ENCODE measurements at regions not wholly inside any gene's neighbourhood (a gene's known extent, or its start where the extent isn't known, plus 50 kb on each side); places are given as distances from the start of the nearest gene placed in this dataset.
"Not testable (repeated sequence)": the region's sequence is repeated elsewhere in the genome, so short reads cannot be mapped to it uniquely, and the experiment has no call there.

DNA sequence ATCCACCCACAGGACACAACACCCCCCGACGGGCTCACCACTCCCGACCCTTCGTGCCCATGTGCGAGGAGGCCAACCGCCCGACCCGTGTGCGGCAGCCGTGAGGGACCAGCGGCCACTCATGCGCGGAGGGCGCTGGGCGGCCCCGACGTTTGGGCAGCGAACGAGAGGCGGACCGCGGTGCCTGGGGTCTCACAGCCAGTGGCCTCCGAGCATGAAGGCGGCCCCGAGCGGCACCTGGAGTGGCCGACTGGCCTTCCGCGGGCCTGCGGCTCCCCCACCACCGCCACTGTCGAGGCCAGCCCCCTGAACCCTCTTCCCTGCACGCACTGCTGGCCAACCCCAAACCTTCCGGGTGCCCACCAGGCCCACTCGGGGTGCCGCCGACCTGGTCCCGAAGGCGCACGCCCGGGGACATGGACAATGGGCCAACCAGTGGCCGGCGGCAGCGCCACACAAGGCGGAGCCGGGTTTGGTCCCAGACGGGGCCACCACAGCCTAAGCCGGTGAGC is 4274.9 kb upstream of the OR11H1 start:
- Histone ChIP-seq H3K9me3 (ENCODE audit: low read length) (no peaks in the 10 kb centered on the region), H3K27me3 (ENCODE audit: control insufficient read depth in 1 of 2, insufficient read depth in 2 of 2, low read length in 2 of 2) (no peaks in the 10 kb centered on the region), H3K9ac (ENCODE audit: insufficient read depth, low read depth, low read length) (no peak overlapping the region), H3K27ac (ENCODE audit: extremely low read length, insufficient read depth, low read length) (no peak overlapping the region), H3K4me1 (ENCODE audit: insufficient read depth, low read length) (no peaks in the 10 kb centered on the region), H3K36me3 (replicated peaks in 1 of 2; ENCODE audit: control insufficient read depth in 1 of 2, insufficient read depth in 2 of 2, low read length in 2 of 2) (no peaks in the 10 kb centered on the region), H2AFZ (ENCODE audit: low read length) (no peak overlapping the region), H3K4me2 (ENCODE audit: low read depth, low read length) (no peak overlapping the region), H3K79me2 (ENCODE audit: insufficient read depth, low read length) (no peaks in the 10 kb centered on the region), H3K4me3 (replicated peaks in 1 of 3; ENCODE audit: insufficient read depth in 1 of 3, low read depth in 2 of 3, low read length in 3 of 3) (no peak overlapping the region), H4K20me1 (ENCODE audit: insufficient read depth, low read length) (no peaks in the 10 kb centered on the region)
- BruUV-seq (replicated peaks) = no TSS peak
- in situ Hi-C loops (cut with HindIII; ENCODE audit: extremely low pct_ligation_motif_present, low pct_unique_long_range_greater_than_20kb) (no loop called here), intact Hi-C loops (cut with micrococcal nuclease; ENCODE audit: unreplicated experiment) (no loop called here)
- WGBS (ENCODE audit: low lambda C conversion rate) = 86% methylated on average over 18 of the region's 48 CpGs
- ChIA-PET POLR2A (no interaction called here), CTCF (ENCODE audit: low intra/inter-chr PET ratio, low total read pairs) (no interaction called here)
- TF ChIP-seq CEBPB (IDR thresholded peaks at IDR 0.05; ENCODE audit: borderline replicate concordance, low read depth, low read length) (no peak), DZIP1 (CRISPR knock-in tag; IDR thresholded peaks at IDR 0.05) (no peak), ZNF615 (CRISPR knock-in tag; IDR thresholded peaks at IDR 0.05; ENCODE audit: borderline replicate concordance) (no peak)
- TF ChIP-seq, protein P1, sequence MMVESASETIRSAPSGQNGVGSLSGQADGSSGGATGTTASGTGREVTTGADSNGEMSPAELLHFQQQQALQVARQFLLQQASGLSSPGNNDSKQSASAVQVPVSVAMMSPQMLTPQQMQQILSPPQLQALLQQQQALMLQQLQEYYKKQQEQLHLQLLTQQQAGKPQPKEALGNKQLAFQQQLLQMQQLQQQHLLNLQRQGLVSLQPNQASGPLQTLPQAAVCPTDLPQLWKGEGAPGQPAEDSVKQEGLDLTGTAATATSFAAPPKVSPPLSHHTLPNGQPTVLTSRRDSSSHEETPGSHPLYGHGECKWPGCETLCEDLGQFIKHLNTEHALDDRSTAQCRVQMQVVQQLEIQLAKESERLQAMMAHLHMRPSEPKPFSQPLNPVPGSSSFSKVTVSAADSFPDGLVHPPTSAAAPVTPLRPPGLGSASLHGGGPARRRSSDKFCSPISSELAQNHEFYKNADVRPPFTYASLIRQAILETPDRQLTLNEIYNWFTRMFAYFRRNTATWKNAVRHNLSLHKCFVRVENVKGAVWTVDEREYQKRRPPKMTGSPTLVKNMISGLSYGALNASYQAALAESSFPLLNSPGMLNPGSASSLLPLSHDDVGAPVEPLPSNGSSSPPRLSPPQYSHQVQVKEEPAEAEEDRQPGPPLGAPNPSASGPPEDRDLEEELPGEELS (CRISPR knock-in tag; IDR thresholded peaks at IDR 0.05) = no peak
- DNase-seq (ENCODE audit: low spot score) = no peak
- ATAC-seq = no peak
- no peak for FAIRE-seq

- in situ Hi-C loops (cut with HindIII; ENCODE audit: extremely low pct_ligation_motif_present, low pct_unique_long_range_greater_than_20kb); intact Hi-C loops (cut with micrococcal nuclease; ENCODE audit: unreplicated experiment); CTCF ChIA-PET (ENCODE audit: low intra/inter-chr PET ratio, low total read pairs); H3K27ac ChIP-seq (ENCODE audit: extremely low read length, insufficient read depth, low read length); H3K27me3 ChIP-seq (ENCODE audit: control insufficient read depth in 1 of 2, insufficient read depth in 2 of 2, low read length in 2 of 2); H3K4me3 ChIP-seq (replicated peaks in 1 of 3; ENCODE audit: insufficient read depth in 1 of 3, low read depth in 2 of 3, low read length in 3 of 3); H3K36me3 ChIP-seq (replicated peaks in 1 of 2; ENCODE audit: control insufficient read depth in 1 of 2, insufficient read depth in 2 of 2, low read length in 2 of 2); BruUV-seq (replicated peaks); POLR2A ChIA-PET; H3K4me2 ChIP-seq (ENCODE audit: low read depth, low read length); ATAC-seq; H3K4me1 ChIP-seq (ENCODE audit: insufficient read depth, low read length); H3K9me3 ChIP-seq (ENCODE audit: low read length); DNase-seq (ENCODE audit: low spot score); H3K79me2 ChIP-seq (ENCODE audit: insufficient read depth, low read length); H2AFZ ChIP-seq (ENCODE audit: low read length); H4K20me1 ChIP-seq (ENCODE audit: insufficient read depth, low read length); FAIRE-seq; H3K9ac ChIP-seq (ENCODE audit: insufficient read depth, low read depth, low read length): not testable (repeated sequence)
- 17% methylated on average over 7 of the region's 8 CpGs for WGBS (ENCODE audit: low lambda C conversion rate)
These were observed 4257.0 kb upstream of the OR11H1 start for GRCh38 chr22:11270981-11271380.
